ENCODE measurements at regions not wholly inside any gene's neighbourhood (a gene's known extent, or its start where the extent isn't known, plus 50 kb on each side); places are given as distances from the start of the nearest gene placed in this dataset.

DNA sequence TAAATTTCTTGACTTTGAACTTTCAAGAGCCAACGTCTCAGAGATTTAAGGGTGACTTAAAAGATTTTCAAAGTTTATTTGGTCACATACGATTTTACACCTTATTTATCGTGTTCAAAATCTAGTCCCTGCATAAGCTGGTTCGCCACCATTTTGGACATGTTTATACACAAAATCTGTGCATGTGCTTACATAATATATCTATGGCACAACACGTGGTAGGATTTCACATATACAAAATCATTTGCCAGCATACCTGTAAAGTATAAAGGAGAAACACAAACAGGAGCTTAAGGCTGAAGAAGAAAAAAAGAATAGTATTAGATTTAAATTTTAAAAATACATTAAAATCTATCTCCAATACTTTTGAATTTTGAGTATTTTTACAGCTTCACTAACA lies 190.0 kb upstream of the KYNU start:
- TF ChIP-seq BHLHE40 (IDR thresholded peaks at IDR 0.05; ENCODE audit: borderline replicate concordance) (no peak), HDGF (IDR thresholded peaks at IDR 0.05; ENCODE audit: borderline replicate concordance) (no peak), SP1 (IDR thresholded peaks at IDR 0.05) (no peak), ELF4 (IDR thresholded peaks at IDR 0.05) (no peak), LEF1 (IDR thresholded peaks at IDR 0.05; ENCODE audit: borderline replicate concordance) (no peak), CTBP1 (IDR thresholded peaks at IDR 0.05; ENCODE audit: borderline replicate concordance) (no peak), FOXK2 (IDR thresholded peaks at IDR 0.05) (no peak), SUZ12 (IDR thresholded peaks at IDR 0.05) (no peak), TARDBP (IDR thresholded peaks at IDR 0.05) (no peak), PKNOX1 (IDR thresholded peaks at IDR 0.05) (no peak)
